Fibroblast of lung (primary cell): ENCODE measurements at regions not wholly inside any gene's neighbourhood (a gene's known extent, or its start where the extent isn't known, plus 50 kb on each side); places are given as distances from the start of the nearest gene placed in this dataset.

Experiments
- DNase-seq, 2 donors: peaks; one replicate each; pipeline versions ENCODE4 v3.0.0 to v3.0.0-alpha.2; 2010; ENCODE audit warnings: low read depth in 2 of 2
- H2AFZ ChIP-seq: 2 replicates; pipeline ENCODE4 v1.5.1; 2012; ENCODE audit warnings: low read length, control low read depth, inconsistent platforms
- H3K27ac ChIP-seq: 2 replicates; pipeline ENCODE4 v1.5.1; 2011; ENCODE audit warnings: low read length, control low read depth; ENCODE audit not compliant: insufficient read depth
- H3K27me3 ChIP-seq: 2 replicates; pipeline ENCODE4 v1.5.1; 2011; ENCODE audit warnings: mild to moderate bottlenecking, low read length; ENCODE audit not compliant: control insufficient read depth, insufficient read depth
- H3K36me3 ChIP-seq: 2 replicates; pipeline ENCODE4 v1.5.1; 2011; ENCODE audit warnings: low read length; ENCODE audit not compliant: control insufficient read depth, insufficient read depth
- H3K4me1 ChIP-seq: 2 replicates; pipeline ENCODE4 v1.5.1; 2011; ENCODE audit warnings: low read length; ENCODE audit not compliant: control insufficient read depth, insufficient read depth; ENCODE audit errors: extremely low read depth
- H3K4me2 ChIP-seq: 2 replicates; pipeline ENCODE4 v1.5.1; 2011; ENCODE audit warnings: low read length, control low read depth; ENCODE audit not compliant: insufficient read depth; ENCODE audit errors: extremely low read depth
- H3K4me3 ChIP-seq, 4 experiments: fragments of 200-600 bp in 1 of 4; sonication (generic) in 1 of 4; replicated peaks in 1 of 4; 2 replicates each; pipeline ENCODE4 v1.5.1; 2011 to 2016; ENCODE audit warnings: low read length in 4 of 4, low read depth in 3 of 4, mild to moderate bottlenecking in 3 of 4, control low read depth in 2 of 4, inconsistent platforms in 1 of 4, mixed read lengths in 1 of 4; ENCODE audit not compliant: insufficient read depth in 1 of 4; ENCODE audit errors: control extremely low read depth in 1 of 4
- H3K79me2 ChIP-seq: 2 replicates; pipeline ENCODE4 v1.5.1; 2012; ENCODE audit warnings: mild to moderate bottlenecking, low read length, inconsistent platforms; ENCODE audit not compliant: control insufficient read depth, insufficient read depth
- H3K9ac ChIP-seq: 2 replicates; pipeline ENCODE4 v1.5.1; 2011; ENCODE audit warnings: mild to moderate bottlenecking, low read length, control low read depth; ENCODE audit not compliant: insufficient read depth
- H3K9me3 ChIP-seq: 2 replicates; pipeline ENCODE4 v1.5.1; 2012; ENCODE audit warnings: low read depth, low read length; ENCODE audit not compliant: control insufficient read depth, insufficient read depth
- H4K20me1 ChIP-seq: 2 replicates; pipeline ENCODE4 v1.5.1; 2011; ENCODE audit warnings: low read length; ENCODE audit not compliant: control insufficient read depth, insufficient read depth; ENCODE audit errors: extremely low read depth
- EZH2 ChIP-seq: IDR thresholded peaks from 2 replicates; pipeline ENCODE4 v1.5.1; 2012; ENCODE audit warnings: low read length, control low read depth, mild to moderate bottlenecking; ENCODE audit errors: missing control alignments
- TF ChIP-seq, protein P1 (sequence below), 2 donors: IDR thresholded peaks in 1 of 2; conservative IDR thresholded peaks in 1 of 2; 1 replicate in 1 of 2; 2 replicates in 1 of 2; pipeline ENCODE4 v1.5.1; 2011 to 2012; ENCODE audit warnings: low read length in 2 of 2, control low read depth in 1 of 2, inconsistent platforms in 1 of 2, low read depth in 1 of 2, mild to moderate bottlenecking in 1 of 2

DNA sequence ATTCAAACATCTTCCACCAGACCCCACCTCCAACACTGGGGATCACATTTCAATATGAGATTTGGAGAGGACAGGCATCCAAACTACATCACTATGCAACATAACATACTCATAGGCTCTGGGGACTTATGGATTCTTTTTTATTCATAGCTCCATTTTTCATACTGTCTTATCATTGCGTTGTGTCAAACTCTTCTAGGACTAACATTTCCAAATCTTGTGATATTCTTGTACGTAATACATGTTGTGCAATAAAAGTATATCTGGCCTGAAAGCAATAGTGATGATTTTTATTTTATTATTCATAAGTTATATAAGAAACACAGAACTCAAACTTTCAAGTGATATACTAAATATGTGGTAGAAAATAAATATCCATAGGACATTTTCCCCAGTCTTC lies 60.6 kb upstream of the ACTR3 start:
- Histone ChIP-seq H3K4me1 (no peaks in the 10 kb centered on the region), H3K9ac (no peak overlapping the region), H4K20me1 (no peaks in the 10 kb centered on the region), H2AFZ (no peak overlapping the region), H3K4me2 (no peak overlapping the region), H3K9me3 (no peaks in the 10 kb centered on the region), H3K4me3 (no peak overlapping the region), H3K79me2 (no peaks in the 10 kb centered on the region), H3K27ac (no peak overlapping the region), H3K27me3 (no peaks in the 10 kb centered on the region), H3K36me3 (no peaks in the 10 kb centered on the region)
- TF ChIP-seq, protein P1, sequence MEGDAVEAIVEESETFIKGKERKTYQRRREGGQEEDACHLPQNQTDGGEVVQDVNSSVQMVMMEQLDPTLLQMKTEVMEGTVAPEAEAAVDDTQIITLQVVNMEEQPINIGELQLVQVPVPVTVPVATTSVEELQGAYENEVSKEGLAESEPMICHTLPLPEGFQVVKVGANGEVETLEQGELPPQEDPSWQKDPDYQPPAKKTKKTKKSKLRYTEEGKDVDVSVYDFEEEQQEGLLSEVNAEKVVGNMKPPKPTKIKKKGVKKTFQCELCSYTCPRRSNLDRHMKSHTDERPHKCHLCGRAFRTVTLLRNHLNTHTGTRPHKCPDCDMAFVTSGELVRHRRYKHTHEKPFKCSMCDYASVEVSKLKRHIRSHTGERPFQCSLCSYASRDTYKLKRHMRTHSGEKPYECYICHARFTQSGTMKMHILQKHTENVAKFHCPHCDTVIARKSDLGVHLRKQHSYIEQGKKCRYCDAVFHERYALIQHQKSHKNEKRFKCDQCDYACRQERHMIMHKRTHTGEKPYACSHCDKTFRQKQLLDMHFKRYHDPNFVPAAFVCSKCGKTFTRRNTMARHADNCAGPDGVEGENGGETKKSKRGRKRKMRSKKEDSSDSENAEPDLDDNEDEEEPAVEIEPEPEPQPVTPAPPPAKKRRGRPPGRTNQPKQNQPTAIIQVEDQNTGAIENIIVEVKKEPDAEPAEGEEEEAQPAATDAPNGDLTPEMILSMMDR (conservative IDR thresholded peaks at IDR 0.05 in 1 of 2, IDR thresholded peaks at IDR 0.05 in 1 of 2; ENCODE audit: low read depth in 1 of 2, low read length in 2 of 2), result no peak
- no peak for TF ChIP-seq EZH2
- DNase-seq, result peak in 1 of 2 donors; percentile 43

- no peak overlapping the region for H2AFZ ChIP-seq
- no peak overlapping the region for H3K9ac ChIP-seq
- no peak overlapping the region for H3K4me2 ChIP-seq
- H3K27ac ChIP-seq, result no peak overlapping the region
- H3K79me2 ChIP-seq, result no peaks in the 10 kb centered on the region
- H3K9me3 ChIP-seq, result no peaks in the 10 kb centered on the region
- no peak for TF ChIP-seq EZH2
- TF ChIP-seq, protein P1 (conservative IDR thresholded peaks at IDR 0.05 in 1 of 2, IDR thresholded peaks at IDR 0.05 in 1 of 2; ENCODE audit: low read depth in 1 of 2, low read length in 2 of 2), result no peak
- no peaks in the 10 kb centered on the region for H3K4me1 ChIP-seq
- no peaks in the 10 kb centered on the region for H4K20me1 ChIP-seq
- H3K36me3 ChIP-seq, result no peaks in the 10 kb centered on the region
- DNase-seq, result no peak
- H3K4me3 ChIP-seq, result no peak overlapping the region
- no peaks in the 10 kb centered on the region for H3K27me3 ChIP-seq
These were observed 61.7 kb upstream of the ACTR3 start for GRCh38 chr2:113828049-113828742.

GRCh38 chr2:113827426-113827825 lies 62.5 kb upstream of the ACTR3 start:
- Histone ChIP-seq H3K27ac (no peak overlapping the region), H2AFZ (no peak overlapping the region), H3K9ac (no peak overlapping the region), H3K27me3 (no peaks in the 10 kb centered on the region), H3K4me2 (no peak overlapping the region), H4K20me1 (no peaks in the 10 kb centered on the region), H3K9me3 (no peaks in the 10 kb centered on the region), H3K36me3 (no peaks in the 10 kb centered on the region), H3K4me3 (no peak overlapping the region), H3K79me2 (no peaks in the 10 kb centered on the region), H3K4me1 (no peaks in the 10 kb centered on the region)
- no peak for DNase-seq
- TF ChIP-seq EZH2, result no peak
- TF ChIP-seq, protein P1 (conservative IDR thresholded peaks at IDR 0.05 in 1 of 2, IDR thresholded peaks at IDR 0.05 in 1 of 2; ENCODE audit: low read depth in 1 of 2, low read length in 2 of 2), result no peak
